ENCODE measurements at regions not wholly inside any gene's neighbourhood (a gene's known extent, or its start where the extent isn't known, plus 50 kb on each side); places are given as distances from the start of the nearest gene placed in this dataset.

- no peak for TF ChIP-seq POLR2A (IDR thresholded peaks at IDR 0.05)
- no peak for TF ChIP-seq CTCF (IDR thresholded peaks at IDR 0.05)
- Histone ChIP-seq H3K4me3 (no peak overlapping the region), H3K4me1 (no peaks in the 10 kb centered on the region), H3K36me3 (no peaks in the 10 kb centered on the region), H3K27ac (no peak overlapping the region), H3K9me3 (no peaks in the 10 kb centered on the region), H3K27me3 (no peaks in the 10 kb centered on the region)
- ATAC-seq, result no peak
- intact Hi-C loops (cut with DNase I), result no loop called here
- DNase-seq, result no peak
- 74% methylated on average over 6 of the region's 6 CpGs for WGBS (ENCODE audit: insufficient coverage, low coverage, low lambda C conversion rate, missing lambda C conversion rate)
Observed at GRCh38 chr2:53407363-53408080, 360.1 kb upstream of the CHAC2 start.

GRCh38 chr2:53403792-53404413 lies 363.7 kb upstream of the CHAC2 start:
- Histone ChIP-seq H3K27ac (no peak overlapping the region), H3K4me1 (no peaks in the 10 kb centered on the region), H3K4me3 (no peak overlapping the region), H3K27me3 (no peaks in the 10 kb centered on the region), H3K36me3 (no peaks in the 10 kb centered on the region), H3K9me3 (no peaks in the 10 kb centered on the region)
- intact Hi-C loops (cut with DNase I), result no loop called here
- ATAC-seq, result no peak
- no peak for TF ChIP-seq POLR2A (IDR thresholded peaks at IDR 0.05)
- TF ChIP-seq CTCF (IDR thresholded peaks at IDR 0.05), result no peak
- 60% methylated on average over 4 of the region's 4 CpGs for WGBS (ENCODE audit: insufficient coverage, low coverage, low lambda C conversion rate, missing lambda C conversion rate)
- no peak for DNase-seq

GRCh38 chr2:53397085-53397484 lies 370.5 kb upstream of the CHAC2 start:
- ATAC-seq, result no peak
- Histone ChIP-seq H3K9me3 (no peaks in the 10 kb centered on the region), H3K27me3 (no peaks in the 10 kb centered on the region), H3K36me3 (no peaks in the 10 kb centered on the region), H3K4me3 (no peak overlapping the region), H3K4me1 (no peaks in the 10 kb centered on the region), H3K27ac (no peak overlapping the region)
- intact Hi-C loops (cut with DNase I), result no loop called here
- no peak for DNase-seq
- TF ChIP-seq CTCF (IDR thresholded peaks at IDR 0.05) (no peak), POLR2A (IDR thresholded peaks at IDR 0.05) (no peak)

- no peak for TF ChIP-seq CTCF (IDR thresholded peaks at IDR 0.05)
- TF ChIP-seq POLR2A (IDR thresholded peaks at IDR 0.05), result no peak
- ATAC-seq (no peak), DNase-seq (no peak)
- Histone ChIP-seq H3K27me3 (no peaks in the 10 kb centered on the region), H3K4me3 (no peak overlapping the region), H3K4me1 (no peaks in the 10 kb centered on the region), H3K36me3 (no peaks in the 10 kb centered on the region), H3K9me3 (no peaks in the 10 kb centered on the region), H3K27ac (no peak overlapping the region)
- intact Hi-C loops (cut with DNase I), result no loop called here
Observed at GRCh38 chr2:53381271-53381670, 386.3 kb upstream of the CHAC2 start.

GRCh38 chr2:53379547-53379946 lies 388.1 kb upstream of the CHAC2 start:
- no peaks in the 10 kb centered on the region for H3K9me3 ChIP-seq
- intact Hi-C loops (cut with DNase I), result no loop called here
- H3K27me3 ChIP-seq, result no peaks in the 10 kb centered on the region
- H3K36me3 ChIP-seq, result no peaks in the 10 kb centered on the region
- ATAC-seq (no peak), DNase-seq (no peak)
- no peak overlapping the region for H3K4me3 ChIP-seq
- no peaks in the 10 kb centered on the region for H3K4me1 ChIP-seq
- H3K27ac ChIP-seq, result no peak overlapping the region
- no peak for TF ChIP-seq POLR2A (IDR thresholded peaks at IDR 0.05)
- TF ChIP-seq CTCF (IDR thresholded peaks at IDR 0.05), result no peak

All from right lobe of liver (tissue), 6 donors.